ENCODE measurements at regions not wholly inside any gene's neighbourhood (a gene's known extent, or its start where the extent isn't known, plus 50 kb on each side); places are given as distances from the start of the nearest gene placed in this dataset.

GRCh38 chr16:73798471-73798870 is 498.1 kb upstream of the PSMD7 start:
- no peaks in the 10 kb centered on the region for H3K23me2 ChIP-seq (ENCODE audit: low read depth, low read length)
- no peak overlapping the region for H2BK15ac ChIP-seq (ENCODE audit: low read length)
- CTCF ChIA-PET (ENCODE audit: partially characterized antibody): interaction anchor here (1.4 kb wide), 1 partner anchor 55 kb away, joined by 3 read pairs; no protein-coding TSS in a partner anchor
- H3K4me3 ChIP-seq (ENCODE audit: extremely low read depth in 1 of 4, insufficient read depth in 2 of 4, low read depth in 3 of 4, low read length in 4 of 4): no peak overlapping the region
- H3K36me3 ChIP-seq (ENCODE audit: control insufficient read depth in 2 of 4, insufficient read depth in 4 of 4, low read length in 3 of 4): no peaks in the 10 kb centered on the region
- no peaks in the 10 kb centered on the region for H3K79me1 ChIP-seq (ENCODE audit: low read depth, low read length)
- H3K9ac ChIP-seq (replicated peaks in 1 of 4; ENCODE audit: extremely low read depth in 1 of 4, low read depth in 3 of 4, low read length in 3 of 4): no peak overlapping the region
- H2BK120ac ChIP-seq (replicated peaks; ENCODE audit: low read depth, low read length): no peak overlapping the region
- POLR2A ChIA-PET (ENCODE audit: partially characterized antibody): no interaction called here
- no peak overlapping the region for H3K18ac ChIP-seq (ENCODE audit: extremely low read depth, low read length)
- no peaks in the 10 kb centered on the region for H3K79me2 ChIP-seq (ENCODE audit: control insufficient read depth in 1 of 2, insufficient read depth in 2 of 2, low read length in 2 of 2)
- no peak overlapping the region for H2BK12ac ChIP-seq (ENCODE audit: low read depth, low read length)
- WGBS, 2 experiments (ENCODE audit: extremely low coverage in 1 of 2, insufficient coverage in 1 of 2, insufficient read length in 1 of 2, insufficient replicate concordance in 2 of 2, low coverage in 1 of 2, low lambda C conversion rate in 2 of 2, missing lambda C conversion rate in 1 of 2): 94% methylated on average over 5 of the region's 5 CpGs; no CpG with 5 or more reads in 1 of the 2 experiments
- H2AK5ac ChIP-seq (ENCODE audit: low read depth, low read length): no peak overlapping the region
- no peak overlapping the region for H3K27ac ChIP-seq (ENCODE audit: low read depth, low read length)
- H2BK20ac ChIP-seq (ENCODE audit: low read length): no peak overlapping the region
- DNase-seq (ENCODE audit: low read depth in 1 of 2, low spot score in 2 of 2): no peak
- H3K4me1 ChIP-seq (replicated peaks in 1 of 4; ENCODE audit: control insufficient read depth in 3 of 4, insufficient read depth in 4 of 4, low read length in 3 of 4): no peaks in the 10 kb centered on the region; a peak in 1 of 7 replicates
- no peak overlapping the region for H3K14ac ChIP-seq (ENCODE audit: insufficient read length)
- H3K56ac ChIP-seq (replicated peaks; ENCODE audit: insufficient read length, low read depth, low read length): no peak overlapping the region
- FAIRE-seq: no peak
- no peak overlapping the region for H4K8ac ChIP-seq (ENCODE audit: extremely low read depth, insufficient read depth, low read length)
- no peak overlapping the region for H4K5ac ChIP-seq (ENCODE audit: insufficient read length, low read depth, low read length)
- H4K20me1 ChIP-seq (replicated peaks in 1 of 2; ENCODE audit: control insufficient read depth in 1 of 2, insufficient read depth in 2 of 2, low read length in 2 of 2): no peaks in the 10 kb centered on the region
- H2BK5ac ChIP-seq (ENCODE audit: low read depth, low read length): no peak overlapping the region
- no peaks in the 10 kb centered on the region for H3K27me3 ChIP-seq (replicated peaks in 1 of 4; ENCODE audit: control insufficient read depth in 3 of 4, extremely low read depth in 1 of 4, insufficient read depth in 3 of 4, low read length in 3 of 4)
- no peak overlapping the region for H3K4ac ChIP-seq (replicated peaks; ENCODE audit: insufficient read length, low read depth, low read length)
- H4K91ac ChIP-seq (replicated peaks; ENCODE audit: insufficient read length, low read length): no peak overlapping the region
- H3K9me3 ChIP-seq (ENCODE audit: insufficient read depth in 2 of 2, low read depth in 1 of 2, low read length in 1 of 2): no peaks in the 10 kb centered on the region
- H3K4me2 ChIP-seq (ENCODE audit: insufficient read depth in 1 of 2, low read depth in 2 of 2, low read length in 2 of 2): no peak overlapping the region
- H2AFZ ChIP-seq (ENCODE audit: low read length): no peak overlapping the region
- H3K23ac ChIP-seq (ENCODE audit: insufficient read length): no peak overlapping the region
- TF ChIP-seq BCL11A (IDR thresholded peaks at IDR 0.05; ENCODE audit: low read depth in 2 of 2, low read length in 2 of 2) (no peak), ASH2L (IDR thresholded peaks at IDR 0.05; ENCODE audit: low read length) (no peak), JUND (IDR thresholded peaks at IDR 0.05; ENCODE audit: low read length) (no peak), TEAD4 (IDR thresholded peaks at IDR 0.05; ENCODE audit: low read depth, low read length) (no peak), RFX5 (IDR thresholded peaks at IDR 0.05; ENCODE audit: borderline replicate concordance, low read depth, low read length) (no peak), CBX8 (IDR thresholded peaks at IDR 0.05; ENCODE audit: borderline replicate concordance, low read depth, low read length) (no peak), SIX5 (IDR thresholded peaks at IDR 0.05; ENCODE audit: low read depth, low read length) (no peak), YY1 (IDR thresholded peaks at IDR 0.05; ENCODE audit: low read depth, low read length) (no peak), MAFK (IDR thresholded peaks at IDR 0.05; ENCODE audit: low read depth, low read length) (no peak), EZH2 (IDR thresholded peaks at IDR 0.05; ENCODE audit: low read depth, low read length, severe bottlenecking) (no peak)
- TF ChIP-seq, protein P1, sequence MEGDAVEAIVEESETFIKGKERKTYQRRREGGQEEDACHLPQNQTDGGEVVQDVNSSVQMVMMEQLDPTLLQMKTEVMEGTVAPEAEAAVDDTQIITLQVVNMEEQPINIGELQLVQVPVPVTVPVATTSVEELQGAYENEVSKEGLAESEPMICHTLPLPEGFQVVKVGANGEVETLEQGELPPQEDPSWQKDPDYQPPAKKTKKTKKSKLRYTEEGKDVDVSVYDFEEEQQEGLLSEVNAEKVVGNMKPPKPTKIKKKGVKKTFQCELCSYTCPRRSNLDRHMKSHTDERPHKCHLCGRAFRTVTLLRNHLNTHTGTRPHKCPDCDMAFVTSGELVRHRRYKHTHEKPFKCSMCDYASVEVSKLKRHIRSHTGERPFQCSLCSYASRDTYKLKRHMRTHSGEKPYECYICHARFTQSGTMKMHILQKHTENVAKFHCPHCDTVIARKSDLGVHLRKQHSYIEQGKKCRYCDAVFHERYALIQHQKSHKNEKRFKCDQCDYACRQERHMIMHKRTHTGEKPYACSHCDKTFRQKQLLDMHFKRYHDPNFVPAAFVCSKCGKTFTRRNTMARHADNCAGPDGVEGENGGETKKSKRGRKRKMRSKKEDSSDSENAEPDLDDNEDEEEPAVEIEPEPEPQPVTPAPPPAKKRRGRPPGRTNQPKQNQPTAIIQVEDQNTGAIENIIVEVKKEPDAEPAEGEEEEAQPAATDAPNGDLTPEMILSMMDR (IDR thresholded peaks at IDR 0.05; ENCODE audit: control extremely low read depth in 1 of 3, insufficient read depth in 1 of 3, low read depth in 1 of 3, low read length in 3 of 3): no peak
- TF ChIP-seq, protein P2, sequence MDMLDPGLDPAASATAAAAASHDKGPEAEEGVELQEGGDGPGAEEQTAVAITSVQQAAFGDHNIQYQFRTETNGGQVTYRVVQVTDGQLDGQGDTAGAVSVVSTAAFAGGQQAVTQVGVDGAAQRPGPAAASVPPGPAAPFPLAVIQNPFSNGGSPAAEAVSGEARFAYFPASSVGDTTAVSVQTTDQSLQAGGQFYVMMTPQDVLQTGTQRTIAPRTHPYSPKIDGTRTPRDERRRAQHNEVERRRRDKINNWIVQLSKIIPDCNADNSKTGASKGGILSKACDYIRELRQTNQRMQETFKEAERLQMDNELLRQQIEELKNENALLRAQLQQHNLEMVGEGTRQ (IDR thresholded peaks at IDR 0.05; ENCODE audit: low read length): no peak

All from H1 (cell line).